Adrenal gland (tissue), 9 donors: ENCODE measurements at regions not wholly inside any gene's neighbourhood (a gene's known extent, or its start where the extent isn't known, plus 50 kb on each side); places are given as distances from the start of the nearest gene placed in this dataset.

Source experiments
- DNase-seq, 7 donors: peaks; one replicate each; pipeline ENCODE4 v3.0.0-alpha.2; 2019 to 2020
- H3K27ac ChIP-seq, 5 donors: fragments of 200-600 bp; sonication (generic) in 4 of 5; 1 replicate in 3 of 5; 2 replicates in 2 of 5; pipeline versions ENCODE4 v1.5.1 to v1.8.0; 2016 to 2020; ENCODE audit warnings: mild to moderate bottlenecking in 1 of 5
- H3K27me3 ChIP-seq: fragments of 200-600 bp; 2 replicates; pipeline ENCODE4 v1.8.0; 2021
- H3K36me3 ChIP-seq, 2 donors: fragments of 200-600 bp; replicated peaks in 1 of 2; 1 replicate in 1 of 2; 2 replicates in 1 of 2; pipeline versions ENCODE4 v1.5.1 to v1.8.0; 2018 to 2022
- H3K4me1 ChIP-seq, 2 donors: fragments of 200-600 bp; replicated peaks in 1 of 2; 1 replicate in 1 of 2; 2 replicates in 1 of 2; pipeline versions ENCODE4 v1.5.1 to v1.8.0; 2018 to 2021
- H3K4me3 ChIP-seq, 4 donors: fragments of 200-600 bp; sonication (generic) in 3 of 4; one replicate each; pipeline ENCODE4 v1.5.1; 2016 to 2018
- H3K9me3 ChIP-seq, 3 donors: fragments of 200-600 bp; sonication (generic) in 1 of 3; replicated peaks in 1 of 3; 1 replicate in 2 of 3; 2 replicates in 1 of 3; pipeline versions ENCODE4 v1.5.1 to v1.8.0; 2016 to 2021
- POLR2A ChIP-seq, 2 donors: fragments of 450-650 bp; IDR thresholded peaks; one replicate each; pipeline ENCODE4 v1.6.1; 2017; ENCODE audit warnings: antibody characterized with exemption in 2 of 2, mild to moderate bottlenecking in 2 of 2, moderate library complexity in 1 of 2
- WGBS, 4 donors: extraction: QIAGEN DNeasy Blood & Tissue Kit in 2 of 4; methylation state at CpG; one replicate each; pipeline versions ENCODE4 v1.1.5 to v1.1.7; 2013 to 2017; 5-methylcytosine and 5-hydroxymethylcytosine counted together
- intact Hi-C, 2 donors: fragments of 100-400 bp; cut with DNase I; formaldehyde crosslinking; loops; one replicate each; pipeline versions ENCODE4 v1.14.1 to v1.15.0; 2022 to 2023
- TF ChIP-seq, protein P1 (sequence below), 6 experiments: fragments of 450-650 bp in 4 of 6; fragments of 200-600 bp in 2 of 6; sonication (generic) in 1 of 6; IDR thresholded peaks; 1 replicate in 5 of 6; 2 replicates in 1 of 6; pipeline versions ENCODE4 v1.5.1 to v1.8.0; 2016 to 2021; ENCODE audit warnings: antibody characterized with exemption in 6 of 6, mild to moderate bottlenecking in 2 of 6, moderate library complexity in 1 of 6
- donor health status: healthy with polysubstance abuse.
- donor health status: Bipolar disorder and iron deficiency.
- donor health status: DM: yes; HTN: yes; CAD: no.
- donor health status: DM: no; HTN: no; CAD: no.
- donor health status: DM: no; HTN: no; CAD: no.

DNA sequence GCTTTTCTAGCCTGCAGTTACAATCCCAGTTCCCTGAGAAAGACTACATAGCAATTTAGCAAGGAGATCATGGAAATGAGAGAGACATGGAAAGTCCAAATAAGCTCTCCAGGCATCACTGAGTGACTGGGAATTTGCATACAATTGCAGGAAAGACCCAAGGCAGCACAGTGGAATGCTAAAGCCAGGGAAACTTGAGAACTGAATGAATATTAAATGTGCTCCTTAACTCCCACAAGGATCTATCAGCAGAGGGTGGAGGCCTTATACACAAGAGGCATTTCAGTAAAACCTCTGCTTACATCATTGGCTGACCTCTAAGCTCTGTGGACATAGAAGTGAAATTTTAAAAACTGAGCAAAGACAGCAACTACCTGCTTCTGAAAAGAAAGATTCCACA, 355.6 kb upstream of the DAB2 start:
- Histone ChIP-seq H3K36me3 (no peaks in the 10 kb centered on the region), H3K9me3 (no peaks in the 10 kb centered on the region), H3K4me3 (no peak overlapping the region), H3K27me3 (no peaks in the 10 kb centered on the region), H3K27ac (no peak overlapping the region), H3K4me1 (no peaks in the 10 kb centered on the region)
- no peak for TF ChIP-seq POLR2A (IDR thresholded peaks at IDR 0.05)
- TF ChIP-seq, protein P1, sequence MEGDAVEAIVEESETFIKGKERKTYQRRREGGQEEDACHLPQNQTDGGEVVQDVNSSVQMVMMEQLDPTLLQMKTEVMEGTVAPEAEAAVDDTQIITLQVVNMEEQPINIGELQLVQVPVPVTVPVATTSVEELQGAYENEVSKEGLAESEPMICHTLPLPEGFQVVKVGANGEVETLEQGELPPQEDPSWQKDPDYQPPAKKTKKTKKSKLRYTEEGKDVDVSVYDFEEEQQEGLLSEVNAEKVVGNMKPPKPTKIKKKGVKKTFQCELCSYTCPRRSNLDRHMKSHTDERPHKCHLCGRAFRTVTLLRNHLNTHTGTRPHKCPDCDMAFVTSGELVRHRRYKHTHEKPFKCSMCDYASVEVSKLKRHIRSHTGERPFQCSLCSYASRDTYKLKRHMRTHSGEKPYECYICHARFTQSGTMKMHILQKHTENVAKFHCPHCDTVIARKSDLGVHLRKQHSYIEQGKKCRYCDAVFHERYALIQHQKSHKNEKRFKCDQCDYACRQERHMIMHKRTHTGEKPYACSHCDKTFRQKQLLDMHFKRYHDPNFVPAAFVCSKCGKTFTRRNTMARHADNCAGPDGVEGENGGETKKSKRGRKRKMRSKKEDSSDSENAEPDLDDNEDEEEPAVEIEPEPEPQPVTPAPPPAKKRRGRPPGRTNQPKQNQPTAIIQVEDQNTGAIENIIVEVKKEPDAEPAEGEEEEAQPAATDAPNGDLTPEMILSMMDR (IDR thresholded peaks at IDR 0.05), result no peak
- DNase-seq, result no peak
- intact Hi-C loops, result no loop called here

DNA sequence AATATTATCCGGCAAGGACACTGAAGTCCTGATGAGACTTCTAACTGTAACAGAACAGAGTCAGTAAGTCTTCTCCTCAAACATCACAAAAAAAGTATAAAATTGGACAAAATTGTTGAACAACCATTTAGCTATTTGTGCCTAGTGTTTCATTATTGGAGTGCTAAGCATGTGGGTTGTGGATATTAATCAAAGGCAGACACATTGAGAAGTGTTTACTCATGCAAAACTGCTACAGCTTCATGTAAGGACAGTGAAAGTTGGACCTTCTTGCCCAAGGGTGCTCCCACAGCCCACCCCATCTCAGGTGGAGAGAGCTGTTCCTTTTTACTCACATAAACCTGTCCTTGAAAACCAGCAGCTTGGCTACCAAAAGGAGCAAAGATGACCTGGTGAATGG, 355.1 kb upstream of the DAB2 start:
- Histone ChIP-seq H3K27ac (no peak overlapping the region), H3K36me3 (no peaks in the 10 kb centered on the region), H3K4me3 (no peak overlapping the region), H3K27me3 (no peaks in the 10 kb centered on the region), H3K4me1 (no peaks in the 10 kb centered on the region), H3K9me3 (no peaks in the 10 kb centered on the region)
- no peak for DNase-seq
- intact Hi-C loops, result no loop called here
- WGBS, 4 donors, result 75 to 84% (median 81%) methylated on average over 1 of the region's 1 CpG
- TF ChIP-seq, protein P1 (IDR thresholded peaks at IDR 0.05), result no peak
- no peak for TF ChIP-seq POLR2A (IDR thresholded peaks at IDR 0.05)

DNA sequence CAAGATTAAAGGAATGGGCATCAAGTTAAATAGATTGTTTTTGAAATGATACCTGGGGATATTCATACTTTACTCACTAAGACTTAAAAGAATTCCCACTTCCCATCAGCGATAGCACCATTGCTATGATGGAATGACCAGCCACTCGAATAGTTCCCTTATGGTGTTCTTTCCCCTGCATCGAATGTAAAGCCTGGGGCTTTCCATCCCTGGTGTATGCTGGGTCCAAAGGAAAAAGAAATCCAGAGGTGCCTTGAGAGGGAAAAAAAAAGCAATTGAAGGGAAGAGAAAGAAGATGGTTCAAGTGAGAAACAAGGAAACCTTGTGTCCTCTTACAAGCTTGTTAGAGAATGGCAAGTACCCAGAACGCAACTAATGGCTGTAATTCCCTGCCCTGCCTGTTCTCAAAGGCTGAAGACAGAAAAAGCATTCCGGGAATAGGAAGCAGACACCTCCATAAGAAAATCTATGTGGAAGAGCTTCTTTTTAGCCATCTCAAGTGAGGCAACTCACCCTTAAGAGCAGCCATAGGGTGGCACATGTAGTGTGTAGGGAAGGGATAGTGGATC, 351.1 kb upstream of the DAB2 start:
- Histone ChIP-seq H3K27me3 (no peaks in the 10 kb centered on the region), H3K4me1 (no peaks in the 10 kb centered on the region), H3K27ac (no peak overlapping the region), H3K9me3 (no peaks in the 10 kb centered on the region), H3K4me3 (no peak overlapping the region), H3K36me3 (no peaks in the 10 kb centered on the region)
- WGBS, 4 donors, result 74 to 80% (median 76%) methylated on average over 5 of the region's 5 CpGs
- TF ChIP-seq, protein P1 (IDR thresholded peaks at IDR 0.05), result no peak
- no peak for TF ChIP-seq POLR2A (IDR thresholded peaks at IDR 0.05)
- intact Hi-C loops, result no loop called here
- DNase-seq, result no peak

DNA sequence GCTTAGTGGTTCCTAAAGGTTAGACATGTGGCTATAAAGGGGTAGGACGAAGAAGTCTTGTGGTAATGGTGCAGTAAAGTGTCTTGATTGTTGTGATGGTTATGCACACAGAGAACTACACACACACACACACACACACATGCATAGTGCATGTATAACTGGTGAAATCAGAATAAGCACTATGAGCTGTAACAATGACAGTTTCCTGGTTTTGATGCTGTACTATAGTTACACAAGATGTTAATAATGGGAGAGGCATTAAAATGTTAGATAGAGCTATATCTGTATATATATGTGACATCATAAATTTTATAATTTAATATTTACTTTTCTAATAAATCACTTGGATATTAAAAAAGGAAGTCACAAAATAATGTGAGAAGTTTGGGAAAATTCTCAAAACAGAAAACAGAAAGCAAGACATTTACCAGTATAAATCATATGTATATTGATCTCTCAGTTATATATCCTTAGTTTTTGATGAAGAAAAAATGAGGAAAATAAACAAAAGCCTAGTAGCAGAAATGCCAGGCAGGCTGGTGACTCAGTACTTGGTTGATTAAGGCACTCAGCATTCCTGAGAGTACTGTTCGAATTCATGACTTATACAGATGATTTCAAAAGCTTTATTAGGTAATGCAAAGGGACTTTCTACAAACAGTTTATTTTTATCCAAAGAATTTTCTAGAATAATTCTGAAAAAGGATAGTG, 350.5 kb upstream of the DAB2 start:
- no peak for TF ChIP-seq POLR2A (IDR thresholded peaks at IDR 0.05)
- TF ChIP-seq, protein P1 (IDR thresholded peaks at IDR 0.05), result no peak
- WGBS, 4 donors, result 44 to 72% (median 60%) methylated on average over 2 of the region's 2 CpGs
- H3K4me3 ChIP-seq, result no peak overlapping the region
- intact Hi-C loops, result no loop called here
- no peak for DNase-seq
- no peaks in the 10 kb centered on the region for H3K36me3 ChIP-seq
- H3K27me3 ChIP-seq, result no peaks in the 10 kb centered on the region
- H3K9me3 ChIP-seq, result no peaks in the 10 kb centered on the region
- H3K4me1 ChIP-seq, result no peaks in the 10 kb centered on the region
- H3K27ac ChIP-seq, result no peak overlapping the region
